K562 (cell line): ENCODE measurements at regions not wholly inside any gene's neighbourhood (a gene's known extent, or its start where the extent isn't known, plus 50 kb on each side); places are given as distances from the start of the nearest gene placed in this dataset.

Experiments used
- HMGXB4 ChIP-seq: sonication (generic); formaldehyde crosslinking; IDR thresholded peaks from 2 replicates; pipeline ENCODE4 v1.8.1; 2023; ENCODE audit warnings: mild to moderate bottlenecking, missing genetic modification reagents
- MEF2A ChIP-seq: IDR thresholded peaks from 2 replicates; pipeline ENCODE4 v1.6.1; 2011; ENCODE audit warnings: low read depth, mild to moderate bottlenecking, low read length, moderate library complexity; ENCODE audit not compliant: control insufficient read depth
- POLR2A ChIP-seq: fragments of 450-650 bp; conservative IDR thresholded peaks from 2 replicates; pipeline ENCODE4 v1.6.1; 2016

- TF ChIP-seq HMGXB4 = no peak
- no peak for TF ChIP-seq MEF2A
- TF ChIP-seq POLR2A = no peak
Measured at GRCh38 chr6:93040375-93040774, 379.0 kb downstream of the EPHA7 start.
